ENCODE measurements at regions not wholly inside any gene's neighbourhood (a gene's known extent, or its start where the extent isn't known, plus 50 kb on each side); places are given as distances from the start of the nearest gene placed in this dataset.

- H3K9me2 ChIP-seq (replicated peaks; ENCODE audit: low read length): no peaks in the 10 kb centered on the region
- no peak overlapping the region for H2AFZ ChIP-seq (ENCODE audit: low read length)
- intact Hi-C loops (cut with micrococcal nuclease): no loop called here
- peaks cover 26% of the 10 kb centered on the region for H3K79me2 ChIP-seq (ENCODE audit: low read length)
- no peaks in the 10 kb centered on the region for H3K27me3 ChIP-seq (ENCODE audit: low read length)
- H3F3A ChIP-seq (ENCODE audit: low read length, unreplicated experiment): no peaks in the 10 kb centered on the region
- no peak overlapping the region for H3K9ac ChIP-seq (ENCODE audit: low read length)
- no peaks in the 10 kb centered on the region for H4K20me1 ChIP-seq (ENCODE audit: low read length)
- POLR2A ChIA-PET (ENCODE audit: unreplicated experiment): interaction anchor here (0.7 kb wide), 1 partner anchor 144 kb away, joined by 3 read pairs; no protein-coding TSS in a partner anchor
- TF ChIP-seq CTCF (conservative IDR thresholded peaks at IDR 0.05; ENCODE audit: low read depth, low read length) (no peak), EZH2phosphoT487 (IDR thresholded peaks at IDR 0.05; ENCODE audit: borderline replicate concordance, low read length) (no peak), EZH2 (IDR thresholded peaks at IDR 0.05; ENCODE audit: low read length, unreplicated experiment) (no peak)
- DNase-seq (no peak), ATAC-seq (no peak)
- CTCF ChIA-PET: no interaction called here
- no peaks in the 10 kb centered on the region for H3K9me3 ChIP-seq (ENCODE audit: low read length)
- no peak overlapping the region for H3K27ac ChIP-seq (ENCODE audit: low read length)
- no TSS peak for BruUV-seq (replicated peaks)
- H3K36me3 ChIP-seq (ENCODE audit: low read depth, low read length): no peaks in the 10 kb centered on the region
- H3K4me2 ChIP-seq (ENCODE audit: low read length): peak overlapping the region; percentile 50; the same call in 1 of the 2 replicates
- peaks cover 75% of the 10 kb centered on the region for H3K4me1 ChIP-seq (ENCODE audit: insufficient read depth, low read length)
- H3K4me3 ChIP-seq (ENCODE audit: low read length): no peak overlapping the region
Measured at GRCh38 chr5:126369083-126369482, 54.1 kb upstream of the GRAMD2B start.

DNA sequence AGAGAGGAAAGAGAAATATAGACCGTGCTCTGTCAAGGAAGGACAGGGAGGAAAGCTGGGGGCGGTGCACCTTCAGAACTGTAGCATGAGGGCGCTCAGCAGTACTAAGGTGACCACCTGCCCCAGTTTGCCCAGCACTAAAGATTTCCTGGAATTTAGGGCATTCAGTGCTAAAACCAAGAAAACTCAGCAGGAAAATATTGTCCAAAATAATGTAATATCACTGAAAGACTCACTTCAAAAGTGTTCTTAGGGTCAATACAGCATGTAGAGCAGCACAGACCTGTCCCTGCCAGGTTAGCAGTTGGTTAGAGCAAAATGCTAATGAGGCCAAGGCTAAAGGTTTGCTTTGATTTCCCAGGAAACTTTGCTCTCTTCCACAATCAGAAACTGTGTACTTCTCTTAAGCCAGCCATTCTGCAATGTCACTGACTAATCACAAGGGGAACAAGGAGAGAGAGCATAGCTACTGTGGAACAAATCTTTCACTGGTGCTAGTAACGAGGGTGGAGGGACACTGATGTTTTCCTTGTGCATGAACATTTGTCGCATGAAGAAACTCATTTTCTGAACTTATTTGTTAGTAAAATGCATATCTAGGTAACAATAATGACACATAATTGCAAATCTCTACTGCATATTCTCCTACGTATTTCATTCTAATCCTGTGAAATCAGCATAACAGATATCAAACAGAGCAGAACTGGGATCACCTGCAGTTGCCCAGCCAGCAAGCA is 53.0 kb upstream of the GRAMD2B start:
- DNase-seq (peak; percentile 31), ATAC-seq (peak; percentile 48)
- H2AFZ ChIP-seq (ENCODE audit: low read length): peak overlapping the region; percentile 76; the same call in 1 of the 2 replicates
- intact Hi-C loops (cut with micrococcal nuclease): no loop called here
- peak overlapping the region; percentile 93 for H3K4me2 ChIP-seq (ENCODE audit: low read length)
- peak overlapping the region; percentile 6 for H3K9ac ChIP-seq (ENCODE audit: low read length)
- ChIA-PET POLR2A (ENCODE audit: unreplicated experiment) (interaction anchor here (0.9 kb wide), 1 partner anchor 8 kb away, joined by 4 read pairs; no protein-coding TSS in a partner anchor), CTCF (interaction anchor here (0.5 kb wide), 1 partner anchor 19 kb away, joined by 3 read pairs; no protein-coding TSS in a partner anchor)
- H3K27ac ChIP-seq (ENCODE audit: low read length): peak overlapping the region; percentile 88
- TF ChIP-seq EZH2 (IDR thresholded peaks at IDR 0.05; ENCODE audit: low read length, unreplicated experiment) (no peak), CTCF (conservative IDR thresholded peaks at IDR 0.05; ENCODE audit: low read depth, low read length) (no peak), EZH2phosphoT487 (IDR thresholded peaks at IDR 0.05; ENCODE audit: borderline replicate concordance, low read length) (no peak)
- H3K79me2 ChIP-seq (ENCODE audit: low read length): peaks cover 33% of the 10 kb centered on the region
- H3F3A ChIP-seq (ENCODE audit: low read length, unreplicated experiment): no peaks in the 10 kb centered on the region
- H3K36me3 ChIP-seq (ENCODE audit: low read depth, low read length): no peaks in the 10 kb centered on the region
- peak overlapping the region; percentile 65; the same call in 1 of the 2 replicates for H3K4me3 ChIP-seq (ENCODE audit: low read length)
- H4K20me1 ChIP-seq (ENCODE audit: low read length): no peaks in the 10 kb centered on the region
- H3K9me2 ChIP-seq (replicated peaks; ENCODE audit: low read length): no peaks in the 10 kb centered on the region
- H3K4me1 ChIP-seq (ENCODE audit: insufficient read depth, low read length): peaks cover 68% of the 10 kb centered on the region
- H3K9me3 ChIP-seq (ENCODE audit: low read length): no peaks in the 10 kb centered on the region
- no TSS peak for BruUV-seq (replicated peaks)
- no peaks in the 10 kb centered on the region for H3K27me3 ChIP-seq (ENCODE audit: low read length)
